Thyroid gland (tissue), 4 donors: ENCODE measurements at regions not wholly inside any gene's neighbourhood (a gene's known extent, or its start where the extent isn't known, plus 50 kb on each side); places are given as distances from the start of the nearest gene placed in this dataset.
A peak's percentile ranks its signal among the peaks of the same experiment; 100 is the strongest.

Source experiments
- DNase-seq, 2 donors: peaks; one replicate each; pipeline ENCODE4 v3.0.0-alpha.2; 2019
- H3K27ac ChIP-seq, 3 donors: fragments of 200-600 bp; sonication (generic); 1 replicate in 2 of 3; 2 replicates in 1 of 3; pipeline ENCODE4 v1.5.1; 2016 to 2019; ENCODE audit warnings: mild to moderate bottlenecking in 1 of 3, moderate library complexity in 1 of 3
- H3K27me3 ChIP-seq: fragments of 200-600 bp; sonication (generic); one replicate; pipeline ENCODE4 v1.5.1; 2019
- H3K36me3 ChIP-seq, 2 donors: fragments of 200-600 bp; sonication (generic); one replicate each; pipeline ENCODE4 v1.5.1; 2016 to 2019
- H3K4me1 ChIP-seq, 2 donors: fragments of 200-600 bp; sonication (generic); one replicate each; pipeline ENCODE4 v1.5.1; 2017 to 2019
- H3K4me3 ChIP-seq, 3 donors: fragments of 200-600 bp; sonication (generic); replicated peaks in 1 of 3; 1 replicate in 2 of 3; 2 replicates in 1 of 3; pipeline ENCODE4 v1.5.1; 2016; ENCODE audit warnings: mild to moderate bottlenecking in 1 of 3
- H3K9me3 ChIP-seq: fragments of 200-600 bp; sonication (generic); one replicate; pipeline ENCODE4 v1.5.1; 2017
- CTCF ChIP-seq, 6 experiments: fragments of 200-600 bp in 3 of 6; fragments of 450-650 bp in 3 of 6; sonication (generic) in 3 of 6; IDR thresholded peaks; one replicate each; pipeline ENCODE4 v1.5.1; 2016 to 2019; ENCODE audit warnings: antibody characterized with exemption in 6 of 6, mild to moderate bottlenecking in 2 of 6, inconsistent platforms in 1 of 6, moderate library complexity in 1 of 6
- POLR2A ChIP-seq, 2 donors: fragments of 450-650 bp; IDR thresholded peaks; one replicate each; pipeline ENCODE4 v1.6.1; 2017; ENCODE audit warnings: antibody characterized with exemption in 2 of 2, mild to moderate bottlenecking in 2 of 2, moderate library complexity in 1 of 2
- WGBS, 2 donors: methylation state at CpG; one replicate each; pipeline ENCODE4 v1.1.5; 2017; 5-methylcytosine and 5-hydroxymethylcytosine counted together
- intact Hi-C: fragments of 100-400 bp; cut with DNase I; formaldehyde crosslinking; loops from one replicate; pipeline ENCODE4 v1.15.1; 2023

GRCh38 chr2:217647226-217647625 is 355.6 kb downstream of the TNS1 start:
- no peaks in the 10 kb centered on the region for H3K9me3 ChIP-seq
- no peak for TF ChIP-seq CTCF (IDR thresholded peaks at IDR 0.05)
- TF ChIP-seq POLR2A (IDR thresholded peaks at IDR 0.05) = no peak
- H3K4me1 ChIP-seq = peaks cover 24 to 26% of the 10 kb centered on the region in 2 donors
- H3K27ac ChIP-seq = peak overlapping the region; percentile 18 to 56 (median 54)
- peak; percentile 70 to 74 for DNase-seq
- no peaks in the 10 kb centered on the region for H3K36me3 ChIP-seq
- no peak overlapping the region for H3K4me3 ChIP-seq
- intact Hi-C loops = no loop called here
- H3K27me3 ChIP-seq = no peaks in the 10 kb centered on the region

- intact Hi-C loops = no loop called here
- peaks cover 33 to 34% of the 10 kb centered on the region in 2 donors for H3K4me1 ChIP-seq
- H3K9me3 ChIP-seq = no peaks in the 10 kb centered on the region
- no peaks in the 10 kb centered on the region for H3K36me3 ChIP-seq
- 90 to 96% methylated on average over 1 of the region's 1 CpG for WGBS, 2 donors
- no peak overlapping the region for H3K4me3 ChIP-seq
- H3K27ac ChIP-seq = no peak overlapping the region
- TF ChIP-seq CTCF (IDR thresholded peaks at IDR 0.05) (no peak), POLR2A (IDR thresholded peaks at IDR 0.05) (no peak)
- no peaks in the 10 kb centered on the region for H3K27me3 ChIP-seq
- DNase-seq = no peak
These were observed 356.9 kb downstream of the TNS1 start for GRCh38 chr2:217645896-217646295.

- no peak for DNase-seq
- H3K4me1 ChIP-seq = peaks cover 28 to 34% of the 10 kb centered on the region in 2 donors
- H3K27me3 ChIP-seq = no peaks in the 10 kb centered on the region
- intact Hi-C loops = no loop called here
- WGBS, 2 donors = 80 to 84% methylated on average over 6 of the region's 6 CpGs
- no peak overlapping the region for H3K4me3 ChIP-seq
- no peaks in the 10 kb centered on the region for H3K36me3 ChIP-seq
- no peaks in the 10 kb centered on the region for H3K9me3 ChIP-seq
- TF ChIP-seq POLR2A (IDR thresholded peaks at IDR 0.05) = no peak
- no peak for TF ChIP-seq CTCF (IDR thresholded peaks at IDR 0.05)
- no peak overlapping the region for H3K27ac ChIP-seq
These were observed 358.9 kb downstream of the TNS1 start for GRCh38 chr2:217643789-217644301.

GRCh38 chr2:217642944-217643343 is 359.9 kb downstream of the TNS1 start:
- Histone ChIP-seq H3K4me1 (peaks cover 20 to 36% of the 10 kb centered on the region in 2 donors), H3K27me3 (no peaks in the 10 kb centered on the region), H3K4me3 (no peak overlapping the region), H3K36me3 (no peaks in the 10 kb centered on the region), H3K9me3 (no peaks in the 10 kb centered on the region), H3K27ac (peak overlapping the region in 1 of 3 donors; percentile 39)
- DNase-seq = peak in 1 of 2 donors; percentile 13
- WGBS, 2 donors = 91 to 94% methylated on average over 6 of the region's 6 CpGs
- TF ChIP-seq CTCF (IDR thresholded peaks at IDR 0.05) (no peak), POLR2A (IDR thresholded peaks at IDR 0.05) (no peak)
- intact Hi-C loops = no loop called here

- no peaks in the 10 kb centered on the region for H3K9me3 ChIP-seq
- H3K4me3 ChIP-seq = no peak overlapping the region
- no peak for TF ChIP-seq CTCF (IDR thresholded peaks at IDR 0.05)
- peaks cover 12 to 26% of the 10 kb centered on the region in 2 donors for H3K4me1 ChIP-seq
- H3K36me3 ChIP-seq = no peaks in the 10 kb centered on the region
- intact Hi-C loops = no loop called here
- peak in 1 of 2 donors; percentile 20 for DNase-seq
- peak overlapping the region; percentile 51 to 56 (median 53) for H3K27ac ChIP-seq
- WGBS, 2 donors = 38 to 39% methylated on average over 2 of the region's 2 CpGs
- H3K27me3 ChIP-seq = no peaks in the 10 kb centered on the region
These were observed 360.8 kb downstream of the TNS1 start for GRCh38 chr2:217641960-217642359.
